ENCODE measurements at regions not wholly inside any gene's neighbourhood (a gene's known extent, or its start where the extent isn't known, plus 50 kb on each side); places are given as distances from the start of the nearest gene placed in this dataset.

- CTCF ChIA-PET: no interaction called here
Observed at GRCh38 chr4:72911316-72911715, 158.2 kb downstream of the COX18 start.

DNA sequence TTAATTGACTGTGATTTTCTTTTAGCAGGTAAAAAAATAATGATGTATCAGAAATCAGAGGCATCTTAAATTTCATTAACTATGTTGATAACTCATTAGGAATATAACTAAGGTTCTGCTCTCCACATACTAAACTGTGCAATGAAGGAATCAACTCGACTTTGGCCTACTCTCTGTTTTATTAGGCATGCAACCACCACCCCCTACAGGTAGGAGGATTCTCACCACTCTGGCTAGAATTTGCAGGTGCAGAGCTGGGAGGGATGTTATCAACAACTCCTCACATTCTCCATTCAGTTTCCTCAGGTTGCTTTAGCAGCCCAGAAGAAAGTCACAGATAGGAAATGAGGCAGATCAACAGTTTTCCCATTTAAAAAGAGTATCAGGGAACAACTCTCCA, 160.1 kb downstream of the COX18 start:
- ChIA-PET POLR2A (ENCODE audit: low non-redundant PET) (no interaction called here), CTCF (no interaction called here)
- DNase-seq (ENCODE audit: low spot score): no peak
- TF ChIP-seq CTCF (conservative IDR thresholded peaks at IDR 0.05; ENCODE audit: low read depth): no peak
- no peak overlapping the region for H3K27ac ChIP-seq

More at GRCh38 chr4:72911316-72911715, 158.2 kb downstream of the COX18 start:
- no peak for TF ChIP-seq CTCF (conservative IDR thresholded peaks at IDR 0.05; ENCODE audit: low read depth)
- no peak overlapping the region for H3K27ac ChIP-seq
- POLR2A ChIA-PET (ENCODE audit: low non-redundant PET): no interaction called here
- DNase-seq (ENCODE audit: low spot score): no peak

- no peak for DNase-seq (ENCODE audit: low spot score)
- POLR2A ChIA-PET (ENCODE audit: low non-redundant PET): no interaction called here
- CTCF ChIA-PET: no interaction called here
- no peak overlapping the region for H3K27ac ChIP-seq
- no peak for TF ChIP-seq CTCF (conservative IDR thresholded peaks at IDR 0.05; ENCODE audit: low read depth)
Observed at GRCh38 chr4:72902354-72902753, 167.2 kb downstream of the COX18 start.

GRCh38 chr4:72901553-72901952, 168.0 kb downstream of the COX18 start:
- ChIA-PET CTCF (no interaction called here), POLR2A (ENCODE audit: low non-redundant PET) (no interaction called here)
- no peak overlapping the region for H3K27ac ChIP-seq
- TF ChIP-seq CTCF (conservative IDR thresholded peaks at IDR 0.05; ENCODE audit: low read depth): no peak
- DNase-seq (ENCODE audit: low spot score): no peak

GRCh38 chr4:72900952-72901351, 168.6 kb downstream of the COX18 start:
- no peak for TF ChIP-seq CTCF (conservative IDR thresholded peaks at IDR 0.05; ENCODE audit: low read depth)
- no peak for DNase-seq (ENCODE audit: low spot score)
- no peak overlapping the region for H3K27ac ChIP-seq
- CTCF ChIA-PET: interaction anchor here (0.7 kb wide), 1 partner anchor 11 kb away, joined by 3 read pairs; no protein-coding TSS in a partner anchor
- POLR2A ChIA-PET (ENCODE audit: low non-redundant PET): no interaction called here

DNA sequence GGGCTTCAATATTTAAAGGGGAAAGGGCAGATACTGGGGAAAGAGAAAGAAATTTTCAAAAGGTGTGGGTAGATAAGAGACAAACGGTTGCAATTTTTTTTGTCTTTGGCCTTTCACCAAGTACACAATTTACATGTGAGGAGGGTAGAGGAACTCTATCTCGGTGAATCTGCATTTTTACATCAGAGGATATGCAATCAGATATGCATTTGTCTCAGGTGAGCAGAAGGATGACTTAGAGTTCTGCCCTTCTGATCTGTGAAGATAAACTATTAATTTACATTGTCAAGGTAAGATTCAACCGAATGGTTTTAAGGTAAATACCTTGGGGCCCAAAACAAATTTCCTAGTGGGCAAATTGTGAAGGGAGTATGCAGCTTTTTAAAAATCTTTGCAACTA, 169.9 kb downstream of the COX18 start:
- TF ChIP-seq CTCF (conservative IDR thresholded peaks at IDR 0.05; ENCODE audit: low read depth): no peak
- ChIA-PET POLR2A (ENCODE audit: low non-redundant PET) (no interaction called here), CTCF (no interaction called here)
- DNase-seq (ENCODE audit: low spot score): no peak
- H3K27ac ChIP-seq: no peak overlapping the region

DNA sequence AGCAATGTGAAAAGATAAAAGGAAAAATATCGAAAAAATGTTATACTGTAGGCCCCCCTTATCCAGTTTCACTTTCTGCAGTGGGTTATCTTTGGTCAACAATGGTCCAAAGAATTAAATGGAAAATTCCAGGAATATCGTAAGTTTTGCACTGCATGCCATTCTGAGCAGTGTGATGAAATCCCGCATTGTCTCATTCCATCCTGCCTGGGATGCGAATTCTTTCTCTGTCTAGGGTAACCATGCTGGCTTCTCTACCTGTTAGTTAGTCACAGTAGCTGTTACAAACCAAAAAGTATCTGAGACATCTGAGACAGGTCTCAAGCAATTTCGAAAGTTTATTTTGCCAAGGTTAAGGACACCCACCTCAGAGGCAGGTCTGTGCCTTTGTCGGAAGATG, 170.3 kb downstream of the COX18 start:
- no peak for DNase-seq (ENCODE audit: low spot score)
- H3K27ac ChIP-seq: no peak overlapping the region
- ChIA-PET CTCF (no interaction called here), POLR2A (ENCODE audit: low non-redundant PET) (no interaction called here)
- no peak for TF ChIP-seq CTCF (conservative IDR thresholded peaks at IDR 0.05; ENCODE audit: low read depth)

Data from RWPE1 (cell line).